ENCODE measurements at regions not wholly inside any gene's neighbourhood (a gene's known extent, or its start where the extent isn't known, plus 50 kb on each side); places are given as distances from the start of the nearest gene placed in this dataset.

DNA sequence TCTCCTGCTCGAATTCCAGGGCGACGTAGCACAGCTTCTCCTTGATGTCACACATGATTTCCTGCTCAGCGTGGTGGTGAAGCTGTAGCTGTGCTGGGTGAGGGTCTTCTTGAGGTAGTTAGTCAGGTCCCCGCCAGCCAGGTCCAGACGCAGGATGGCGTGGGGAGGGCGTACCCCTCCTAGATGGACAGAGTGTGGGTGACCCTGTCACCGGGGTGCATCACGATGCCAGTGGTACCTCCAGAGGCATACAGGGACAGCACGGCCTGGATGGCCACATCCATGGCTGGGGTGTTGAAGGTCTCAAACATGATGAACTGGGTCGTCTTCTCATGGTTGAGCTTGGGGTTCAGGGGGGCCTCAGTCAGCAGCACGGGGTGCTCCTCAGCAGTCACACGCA, 110.2 kb upstream of the CNR1 start:
- FAIRE-seq: no peak
- DNase-seq (ENCODE audit: extremely low spot score, insufficient read length, low read depth): no peak

- DNase-seq (ENCODE audit: extremely low spot score, insufficient read length, low read depth) (no peak), FAIRE-seq (no peak)
These were observed 102.4 kb upstream of the CNR1 start for GRCh38 chr6:88268508-88268907.

GRCh38 chr6:88266126-88266525, 100.0 kb upstream of the CNR1 start:
- DNase-seq (ENCODE audit: extremely low spot score, insufficient read length, low read depth) (no peak), FAIRE-seq (no peak)

GRCh38 chr6:88263591-88263990, 97.4 kb upstream of the CNR1 start:
- DNase-seq (ENCODE audit: extremely low spot score, insufficient read length, low read depth): no peak
- FAIRE-seq: no peak

DNA sequence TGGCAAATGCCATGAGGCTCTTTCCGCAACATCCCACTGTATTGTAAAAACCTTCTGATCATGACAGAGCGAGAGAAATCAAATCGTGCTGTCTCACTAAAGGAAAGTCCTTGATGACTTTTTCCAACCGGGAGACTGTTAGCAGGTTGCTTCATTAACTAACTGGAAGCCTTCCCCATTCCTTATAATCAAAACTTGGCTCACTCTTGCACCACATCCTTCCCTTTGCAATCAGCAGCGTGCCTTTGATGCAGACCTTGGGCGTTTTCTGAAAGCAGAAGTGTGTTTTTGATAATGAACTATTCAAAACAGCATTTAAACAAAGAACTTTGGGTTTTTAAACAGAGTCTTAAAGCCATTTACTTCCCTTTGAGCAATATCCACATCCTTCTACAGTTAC, 96.2 kb upstream of the CNR1 start:
- no peak for DNase-seq (ENCODE audit: extremely low spot score, insufficient read length, low read depth)
- FAIRE-seq: no peak

DNA sequence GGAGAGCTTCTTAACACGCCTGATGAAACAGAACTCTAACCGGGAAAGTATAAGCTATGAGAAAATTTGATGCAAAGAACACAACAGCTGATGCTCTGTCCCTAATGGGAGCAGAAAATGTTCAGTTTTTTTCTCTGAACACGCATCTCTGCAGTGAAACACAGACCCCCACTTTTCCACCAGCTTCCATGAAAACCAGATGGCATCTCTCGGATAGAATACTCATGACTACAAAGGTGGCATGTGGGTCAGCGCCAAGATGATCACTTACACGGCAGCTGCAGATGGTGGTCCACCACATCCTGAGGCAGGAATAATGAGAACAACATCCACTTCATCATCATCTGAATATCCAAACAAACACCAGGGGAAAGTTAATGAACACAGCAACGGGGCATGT, 85.2 kb upstream of the CNR1 start:
- DNase-seq (ENCODE audit: extremely low spot score, insufficient read length, low read depth) (no peak), FAIRE-seq (no peak)

DNA sequence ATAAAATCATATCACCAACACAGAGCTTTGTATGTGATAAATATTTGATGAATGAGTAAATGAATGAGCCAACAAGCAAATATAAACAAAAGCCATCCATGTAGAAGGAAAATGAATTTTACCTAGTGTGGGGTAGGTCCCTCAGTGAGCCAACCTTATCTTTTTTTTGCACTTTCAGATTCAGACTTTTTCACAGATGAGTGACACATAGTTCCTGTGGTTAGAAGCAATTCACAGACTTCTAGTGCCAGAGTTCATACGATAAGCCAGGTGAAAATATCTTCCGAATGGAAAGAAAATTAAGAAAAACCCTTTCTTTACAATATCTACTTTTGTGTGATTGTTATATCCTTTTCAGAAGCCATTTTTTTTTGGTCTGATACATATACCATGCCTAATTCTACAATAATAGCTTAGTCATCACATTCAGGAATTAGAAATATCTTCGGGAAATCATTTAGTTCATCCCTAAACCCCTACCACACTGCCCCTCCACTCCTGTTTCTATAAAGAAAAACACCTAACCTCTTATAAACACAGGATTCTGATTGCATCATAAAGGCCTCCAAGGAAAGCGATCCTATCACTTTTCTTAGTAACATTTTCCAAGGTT, 82.7 kb upstream of the CNR1 start:
- DNase-seq (ENCODE audit: extremely low spot score, insufficient read length, low read depth) (no peak), FAIRE-seq (no peak)

GRCh38 chr6:88246654-88247053, 80.5 kb upstream of the CNR1 start:
- FAIRE-seq: no peak
- DNase-seq (ENCODE audit: extremely low spot score, insufficient read length, low read depth): no peak

GRCh38 chr6:88244721-88245120, 78.6 kb upstream of the CNR1 start:
- no peak for FAIRE-seq
- DNase-seq (ENCODE audit: extremely low spot score, insufficient read length, low read depth): no peak

DNA sequence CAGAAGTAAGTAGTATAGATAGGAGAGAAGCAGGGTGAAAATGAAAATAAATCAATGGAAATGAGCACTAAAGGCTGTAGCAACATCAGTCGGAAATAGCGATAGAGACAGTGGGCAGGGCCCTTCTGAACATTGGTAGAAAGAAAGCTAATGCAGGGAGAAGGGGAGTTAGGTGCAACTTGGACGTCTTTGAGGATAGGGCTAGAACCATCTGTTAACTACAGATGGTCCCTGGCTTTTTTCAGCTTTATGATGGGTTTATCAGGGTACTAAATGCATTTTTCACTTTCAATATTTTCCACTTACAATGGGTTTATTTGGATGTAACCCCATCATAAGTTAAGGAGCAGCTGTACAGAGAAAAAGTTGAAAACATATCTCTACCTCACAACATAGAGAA, 72.8 kb upstream of the CNR1 start:
- DNase-seq (ENCODE audit: extremely low spot score, insufficient read length, low read depth): no peak
- no peak for FAIRE-seq

- FAIRE-seq: peak; percentile 87
These were observed 71.9 kb upstream of the CNR1 start for GRCh38 chr6:88238065-88238464.

DNA sequence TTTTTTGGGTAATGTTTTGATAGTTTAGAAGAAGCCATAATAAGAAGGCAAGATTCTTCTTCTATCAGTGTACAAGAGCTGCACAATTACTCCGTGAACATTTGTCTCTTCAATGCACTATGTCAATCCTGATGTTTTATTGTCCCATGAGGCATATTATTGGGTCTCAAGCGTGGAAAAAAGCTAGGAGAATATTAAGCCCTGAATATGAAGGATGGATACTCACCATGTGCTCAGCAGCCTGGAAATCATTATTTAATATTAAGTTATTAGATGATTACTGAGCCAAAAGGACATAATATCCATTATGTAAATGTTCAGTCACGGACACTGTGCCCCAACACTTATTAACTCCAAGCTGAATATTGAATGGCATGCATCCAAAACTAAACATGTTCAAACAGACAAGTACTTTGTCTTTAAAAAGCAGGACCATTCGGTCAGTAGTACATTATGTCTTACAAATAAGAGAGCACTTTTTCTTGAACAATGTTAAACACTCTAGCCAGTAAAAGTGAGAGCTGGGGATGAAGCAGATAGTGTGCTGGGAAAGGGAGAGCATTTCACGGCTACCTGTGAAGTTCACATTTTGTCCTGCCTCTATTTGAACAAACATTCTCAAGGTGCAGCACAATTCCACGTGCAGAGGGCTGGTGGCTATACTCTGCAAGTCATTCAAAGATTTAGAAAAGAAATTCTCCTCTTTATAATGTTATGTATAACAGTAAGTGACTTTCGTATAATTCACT, 70.6 kb upstream of the CNR1 start:
- DNase-seq (ENCODE audit: extremely low spot score, insufficient read length, low read depth) (no peak), FAIRE-seq (no peak)

More at GRCh38 chr6:88238065-88238464, 71.9 kb upstream of the CNR1 start:
- peak; percentile 4 for DNase-seq (ENCODE audit: extremely low spot score, insufficient read length, low read depth)

- DNase-seq (ENCODE audit: extremely low spot score, insufficient read length, low read depth): no peak
- FAIRE-seq: no peak
These were observed 66.6 kb upstream of the CNR1 start for GRCh38 chr6:88232753-88233152.

DNA sequence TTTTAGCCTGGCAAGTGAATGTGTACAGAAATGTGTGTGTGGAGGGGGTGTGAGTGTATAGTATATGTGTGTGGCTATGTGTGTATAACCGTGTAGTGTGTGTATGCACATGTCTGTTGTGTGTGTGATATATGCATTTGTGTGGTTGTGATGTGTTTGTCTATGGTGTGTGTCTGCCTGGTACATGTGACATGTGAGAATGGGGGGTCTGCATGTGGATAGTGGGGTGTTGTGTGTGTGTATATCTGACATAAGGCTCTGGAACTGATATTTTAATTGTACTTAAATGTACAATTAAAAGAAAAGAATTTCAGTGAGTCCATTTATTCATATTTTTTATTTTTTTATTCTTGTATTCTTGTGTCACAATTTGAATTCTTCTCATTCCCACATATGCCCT, 57.2 kb upstream of the CNR1 start:
- FAIRE-seq (no peak), DNase-seq (ENCODE audit: extremely low spot score, insufficient read length, low read depth) (no peak)

DNA sequence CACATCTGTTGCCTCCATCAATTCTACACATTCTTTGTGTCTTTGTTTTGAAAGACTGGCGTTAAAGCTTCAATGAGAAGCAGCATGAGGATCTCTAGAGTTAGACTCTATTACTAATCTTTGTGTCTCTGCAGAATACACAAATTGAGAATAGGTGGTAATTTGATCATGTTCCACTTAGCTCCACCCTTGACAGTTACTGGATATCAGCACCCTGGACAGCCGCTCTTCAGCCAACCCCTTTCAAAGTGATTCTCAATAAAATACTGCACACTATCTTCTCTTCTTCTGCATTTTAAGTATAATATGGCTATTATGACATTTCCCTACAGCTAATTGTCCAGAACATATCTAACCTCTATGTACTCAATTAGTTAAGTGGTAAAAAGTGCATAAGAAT, 54.3 kb upstream of the CNR1 start:
- FAIRE-seq (no peak), DNase-seq (ENCODE audit: extremely low spot score, insufficient read length, low read depth) (no peak)

- no peak for FAIRE-seq
- DNase-seq (ENCODE audit: extremely low spot score, insufficient read length, low read depth): no peak
These were observed 50.0 kb upstream of the CNR1 start for GRCh38 chr6:88216182-88216581.

Measured in GM18507 (cell line).